Spleen (tissue), 11 donors: ENCODE measurements at regions not wholly inside any gene's neighbourhood (a gene's known extent, or its start where the extent isn't known, plus 50 kb on each side); places are given as distances from the start of the nearest gene placed in this dataset.

ENCODE experiments used
- DNase-seq: peaks from one replicate; pipeline ENCODE4 v3.0.0-alpha.2; 2020
- H3K27ac ChIP-seq, 8 donors: fragments of 200-600 bp; sonication (generic) in 7 of 8; 1 replicate in 4 of 8; 2 replicates in 4 of 8; pipeline versions ENCODE4 v1.5.0 to v1.8.0; 2016 to 2021; ENCODE audit warnings: inconsistent platforms in 4 of 8, mild to moderate bottlenecking in 4 of 8, moderate library complexity in 1 of 8
- H3K27me3 ChIP-seq, 7 donors: fragments of 200-600 bp; sonication (generic) in 6 of 7; replicated peaks in 1 of 7; 1 replicate in 4 of 7; 2 replicates in 3 of 7; pipeline versions ENCODE4 v1.5.0 to v1.8.0; 2016 to 2021; ENCODE audit warnings: inconsistent platforms in 3 of 7, mild to moderate bottlenecking in 1 of 7
- H3K36me3 ChIP-seq, 6 donors: fragments of 200-600 bp; sonication (generic) in 5 of 6; 1 replicate in 4 of 6; 2 replicates in 2 of 6; pipeline versions ENCODE4 v1.5.0 to v1.8.0; 2016 to 2021; ENCODE audit warnings: inconsistent platforms in 2 of 6
- H3K4me1 ChIP-seq, 6 donors: fragments of 200-600 bp; sonication (generic) in 5 of 6; 1 replicate in 3 of 6; 2 replicates in 3 of 6; pipeline versions ENCODE4 v1.5.0 to v1.8.0; 2016 to 2021; ENCODE audit warnings: inconsistent platforms in 3 of 6
- H3K4me3 ChIP-seq, 8 donors: fragments of 200-600 bp; sonication (generic) in 7 of 8; 1 replicate in 4 of 8; 2 replicates in 4 of 8; pipeline versions ENCODE4 v1.5.0 to v1.8.0; 2016 to 2021; ENCODE audit warnings: inconsistent platforms in 4 of 8, mild to moderate bottlenecking in 4 of 8, moderate library complexity in 2 of 8
- H3K9me3 ChIP-seq, 8 donors: fragments of 200-600 bp; sonication (generic) in 7 of 8; 1 replicate in 4 of 8; 2 replicates in 4 of 8; pipeline versions ENCODE4 v1.5.0 to v1.8.0; 2016 to 2021; ENCODE audit warnings: inconsistent platforms in 4 of 8
- CTCF ChIP-seq, 11 experiments: fragments of 200-600 bp in 7 of 11; fragments of 450-650 bp in 4 of 11; sonication (generic) in 4 of 11; IDR thresholded peaks in 8 of 11; conservative IDR thresholded peaks in 3 of 11; 1 replicate in 7 of 11; 2 replicates in 4 of 11; pipeline versions ENCODE4 v1.4.0 to v1.8.0; 2016 to 2021; ENCODE audit warnings: antibody characterized with exemption in 11 of 11, inconsistent platforms in 4 of 11, mild to moderate bottlenecking in 1 of 11
- POLR2A ChIP-seq, 3 donors: fragments of 450-650 bp; IDR thresholded peaks; one replicate each; pipeline ENCODE4 v1.5.1; 2017; ENCODE audit warnings: antibody characterized with exemption in 3 of 3, mild to moderate bottlenecking in 1 of 3
- POLR2AphosphoS5 ChIP-seq, 3 donors: sonication (generic); formaldehyde crosslinking; IDR thresholded peaks; one replicate each; pipeline ENCODE4 v1.5.1; 2017; ENCODE audit warnings: antibody characterized with exemption in 3 of 3
- WGBS, 5 donors: extraction: QIAGEN DNeasy Blood & Tissue Kit in 3 of 5; methylation state at CpG; one replicate each; pipeline versions ENCODE4 v1.1.5 to v1.1.7; 2013 to 2018; 5-methylcytosine and 5-hydroxymethylcytosine counted together
- intact Hi-C: fragments of 100-400 bp; cut with DNase I; formaldehyde crosslinking; loops from one replicate; pipeline ENCODE4 v1.15.0; 2023; ENCODE audit warnings: low total_unique reads
- donor health status: healthy with polysubstance abuse.
- donor health status: DM: no; HTN: no; CAD: no; lungs with moderate emphysema.
- donor health status: DM: no; HTN: no; CAD: no.
- donor health status: Bipolar disorder and iron deficiency.
- donor health status: healthy.
- donor health status: DM: no; HTN: no; CAD: no.
- donor health status: DM: yes; HTN: yes; CAD: no.

- WGBS, 5 donors: 80 to 87% (median 84%) methylated on average over 7 of the region's 7 CpGs
- intact Hi-C loops: no loop called here
- DNase-seq: no peak
Measured at GRCh38 chr13:53160211-53160610, 131.6 kb downstream of the OLFM4 start.

GRCh38 chr13:53161251-53161650, 132.6 kb downstream of the OLFM4 start:
- WGBS, 5 donors: 34 to 50% (median 45%) methylated on average over 1 of the region's 1 CpG
- Histone ChIP-seq H3K27me3 (peaks cover 0 to 10% (median 0%) of the 10 kb centered on the region in 7 donors), H3K9me3 (peaks cover 0 to 12% (median 6%) of the 10 kb centered on the region in 8 donors), H3K36me3 (no peaks in the 10 kb centered on the region), H3K4me1 (no peaks in the 10 kb centered on the region), H3K4me3 (no peak overlapping the region), H3K27ac (no peak overlapping the region)
- TF ChIP-seq POLR2A (IDR thresholded peaks at IDR 0.05): no peak
- no peak for TF ChIP-seq CTCF (IDR thresholded peaks at IDR 0.05 in 8 of 11, conservative IDR thresholded peaks at IDR 0.05 in 3 of 11)
- TF ChIP-seq POLR2AphosphoS5 (IDR thresholded peaks at IDR 0.05): no peak
- intact Hi-C loops: no loop called here
- DNase-seq: no peak

More at GRCh38 chr13:53160211-53160610, 131.6 kb downstream of the OLFM4 start:
- Histone ChIP-seq H3K27me3 (peaks cover 0 to 10% (median 0%) of the 10 kb centered on the region in 7 donors), H3K27ac (no peak overlapping the region), H3K4me1 (no peaks in the 10 kb centered on the region), H3K9me3 (peaks cover 0 to 12% (median 6%) of the 10 kb centered on the region in 8 donors), H3K4me3 (no peak overlapping the region), H3K36me3 (no peaks in the 10 kb centered on the region)
- TF ChIP-seq POLR2AphosphoS5 (IDR thresholded peaks at IDR 0.05): no peak
- TF ChIP-seq CTCF (IDR thresholded peaks at IDR 0.05 in 8 of 11, conservative IDR thresholded peaks at IDR 0.05 in 3 of 11): no peak
- no peak for TF ChIP-seq POLR2A (IDR thresholded peaks at IDR 0.05)

GRCh38 chr13:53165261-53165660, 136.6 kb downstream of the OLFM4 start:
- WGBS, 5 donors: 41 to 51% (median 44%) methylated on average over 4 of the region's 4 CpGs
- DNase-seq: no peak
- TF ChIP-seq POLR2A (IDR thresholded peaks at IDR 0.05) (no peak), CTCF (IDR thresholded peaks at IDR 0.05 in 8 of 11, conservative IDR thresholded peaks at IDR 0.05 in 3 of 11) (no peak), POLR2AphosphoS5 (IDR thresholded peaks at IDR 0.05) (no peak)
- H3K27me3 ChIP-seq: peaks cover 0 to 16% (median 0%) of the 10 kb centered on the region in 7 donors
- no peaks in the 10 kb centered on the region for H3K36me3 ChIP-seq
- intact Hi-C loops: no loop called here
- H3K4me1 ChIP-seq: no peaks in the 10 kb centered on the region
- H3K27ac ChIP-seq: no peak overlapping the region
- no peak overlapping the region for H3K4me3 ChIP-seq
- no peaks in the 10 kb centered on the region for H3K9me3 ChIP-seq

GRCh38 chr13:53167561-53167960, 138.9 kb downstream of the OLFM4 start:
- Histone ChIP-seq H3K27ac (no peak overlapping the region), H3K9me3 (no peaks in the 10 kb centered on the region), H3K36me3 (no peaks in the 10 kb centered on the region), H3K4me3 (no peak overlapping the region), H3K4me1 (no peaks in the 10 kb centered on the region), H3K27me3 (peaks cover 0 to 12% (median 0%) of the 10 kb centered on the region in 7 donors)
- WGBS, 5 donors: 26 to 43% (median 32%) methylated on average over 3 of the region's 3 CpGs
- intact Hi-C loops: no loop called here
- TF ChIP-seq CTCF (IDR thresholded peaks at IDR 0.05 in 8 of 11, conservative IDR thresholded peaks at IDR 0.05 in 3 of 11) (no peak), POLR2A (IDR thresholded peaks at IDR 0.05) (no peak), POLR2AphosphoS5 (IDR thresholded peaks at IDR 0.05) (no peak)
- no peak for DNase-seq
